COLO668 (cell line): ENCODE measurements at regions not wholly inside any gene's neighbourhood (a gene's known extent, or its start where the extent isn't known, plus 50 kb on each side); places are given as distances from the start of the nearest gene placed in this dataset.
"Not testable (repeated sequence)": the region's sequence is repeated elsewhere in the genome, so short reads cannot be mapped to it uniquely, and the experiment has no call there.

Experiments used
- DNase-seq: peaks from one replicate; lab custom pipeline; 2025; ENCODE audit not compliant: unreplicated experiment; lab: John Stamatoyannopoulos, UW

DNA sequence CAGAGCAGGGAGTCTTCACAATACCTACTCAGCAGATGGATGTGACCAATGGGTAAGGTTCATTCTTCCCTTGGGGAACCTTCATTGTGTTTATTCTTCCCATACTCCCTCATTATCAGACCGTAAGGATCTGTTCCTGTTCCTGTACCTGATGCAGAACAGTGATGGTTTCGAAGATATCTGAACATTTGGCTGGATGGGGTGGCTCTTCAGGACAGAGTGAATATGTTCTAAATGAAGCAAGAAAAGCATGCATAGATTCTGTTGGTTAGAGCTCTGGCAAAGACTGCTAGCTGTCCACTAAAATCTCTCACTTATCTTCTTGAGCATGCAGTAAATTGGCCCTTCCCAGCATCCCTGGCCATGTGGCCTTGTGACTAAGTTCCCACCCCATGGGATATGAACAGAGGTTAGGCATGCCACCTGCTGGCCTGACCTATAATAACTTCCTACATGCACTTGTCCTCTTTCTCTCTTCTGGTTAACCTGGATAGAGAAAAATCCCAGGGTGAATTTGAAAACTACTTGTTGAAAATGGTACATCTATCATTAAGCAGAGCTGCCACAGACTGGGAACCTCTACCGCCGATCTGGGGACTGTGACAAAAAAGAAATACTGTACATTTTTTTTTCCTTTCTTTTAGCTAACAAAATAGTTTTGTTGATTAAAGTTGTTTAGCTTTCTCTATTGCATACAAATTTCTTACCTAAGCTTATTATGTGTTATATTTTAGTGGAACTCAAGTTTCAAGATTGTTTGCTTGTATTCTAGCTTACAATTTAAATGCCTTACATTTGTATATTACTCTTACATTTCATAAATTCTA, 60.0 kb upstream of the BANK1 start:
- DNase-seq: peak; percentile 65

GRCh38 chr4:101727238-101727637, 63.3 kb upstream of the BANK1 start:
- no peak for DNase-seq

GRCh38 chr4:101724093-101724492, 66.4 kb upstream of the BANK1 start:
- DNase-seq: no peak

DNA sequence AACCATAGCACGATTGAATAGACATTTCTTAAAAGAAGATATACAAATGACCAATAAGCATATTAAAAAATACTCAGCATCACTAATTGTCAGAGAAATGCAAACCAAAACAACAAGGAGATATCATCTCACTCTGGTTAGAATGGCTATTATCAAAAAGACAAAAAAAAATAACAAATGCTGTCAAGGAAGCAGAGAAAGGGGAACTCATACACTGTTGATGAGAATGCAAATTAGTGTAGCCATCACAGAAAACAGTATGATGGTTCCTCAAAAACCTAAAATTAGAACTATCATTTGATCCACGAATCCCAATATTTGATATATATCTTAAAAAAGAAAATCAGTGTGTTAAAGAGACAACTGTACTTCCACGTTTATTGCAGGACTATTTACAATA, 71.7 kb upstream of the BANK1 start:
- DNase-seq: no peak

GRCh38 chr4:101711590-101712260, 78.8 kb upstream of the BANK1 start:
- peak; percentile 43 for DNase-seq

- DNase-seq: no peak
Observed at GRCh38 chr4:101710806-101711205, 79.7 kb upstream of the BANK1 start.

DNA sequence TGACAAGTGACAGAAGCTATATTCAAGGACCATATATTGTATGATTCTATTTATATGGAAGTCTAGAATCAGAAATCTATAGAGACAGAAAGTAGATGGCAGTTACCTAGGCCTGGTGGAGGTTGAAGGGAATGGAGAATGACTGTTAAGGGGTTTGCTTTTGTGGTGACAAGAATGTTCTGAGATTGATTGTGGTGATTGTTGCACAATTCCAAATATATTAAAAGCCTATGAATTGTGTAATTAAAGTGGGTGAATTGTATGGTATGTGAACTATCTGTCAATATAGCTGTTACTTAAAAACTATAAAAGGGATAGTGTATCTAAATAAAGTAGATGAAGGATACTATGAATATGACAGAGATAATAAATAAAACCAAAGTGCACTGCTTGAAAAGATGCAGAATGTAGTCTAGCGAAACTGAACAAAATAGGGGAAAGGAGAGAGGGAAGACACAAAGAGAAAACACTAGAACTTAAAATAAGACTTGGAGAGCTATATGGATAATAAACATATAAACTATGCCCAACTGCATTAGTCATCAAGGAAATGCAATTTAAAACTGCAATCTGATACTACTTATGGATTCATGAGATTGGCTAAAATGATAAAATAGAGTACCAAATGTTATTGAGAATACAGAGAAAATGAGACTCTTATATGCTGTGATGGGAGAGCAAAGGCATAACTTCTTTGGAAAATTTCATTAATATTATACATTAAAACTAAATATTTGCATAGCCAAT, 82.1 kb upstream of the BANK1 start:
- no peak for DNase-seq

GRCh38 chr4:101707596-101707995, 82.9 kb upstream of the BANK1 start:
- no peak for DNase-seq

DNA sequence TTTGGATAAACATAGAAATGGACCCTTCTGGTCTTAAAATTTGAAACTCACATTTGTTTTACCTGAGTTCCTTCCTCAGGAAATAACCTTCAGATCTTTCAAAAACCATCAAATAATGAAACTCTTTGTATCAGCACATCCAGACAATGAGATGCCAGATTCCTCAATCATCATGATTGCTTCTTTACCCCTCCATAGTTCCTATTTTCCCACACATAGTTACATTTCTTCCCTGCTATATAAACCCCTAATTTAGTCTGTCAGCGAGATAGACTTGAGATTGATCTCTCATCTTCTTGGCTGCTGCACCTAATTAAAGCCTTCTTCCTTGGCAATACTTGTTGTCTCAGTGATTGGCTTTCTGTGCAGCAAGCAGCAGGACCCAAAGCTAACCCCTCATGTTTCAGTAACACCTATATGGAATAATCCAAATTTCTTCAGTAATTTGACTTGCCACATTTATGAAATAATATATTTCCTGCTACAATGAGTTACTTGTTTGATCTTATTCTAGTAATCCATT, 83.9 kb upstream of the BANK1 start:
- DNase-seq: no peak

GRCh38 chr4:101701551-101701950, 89.0 kb upstream of the BANK1 start:
- no peak for DNase-seq

- DNase-seq: no peak
Observed at GRCh38 chr4:101699441-101700124, 90.9 kb upstream of the BANK1 start.

GRCh38 chr4:101697266-101697665, 93.3 kb upstream of the BANK1 start:
- DNase-seq: no peak

GRCh38 chr4:101696276-101697010, 94.1 kb upstream of the BANK1 start:
- DNase-seq: no peak

DNA sequence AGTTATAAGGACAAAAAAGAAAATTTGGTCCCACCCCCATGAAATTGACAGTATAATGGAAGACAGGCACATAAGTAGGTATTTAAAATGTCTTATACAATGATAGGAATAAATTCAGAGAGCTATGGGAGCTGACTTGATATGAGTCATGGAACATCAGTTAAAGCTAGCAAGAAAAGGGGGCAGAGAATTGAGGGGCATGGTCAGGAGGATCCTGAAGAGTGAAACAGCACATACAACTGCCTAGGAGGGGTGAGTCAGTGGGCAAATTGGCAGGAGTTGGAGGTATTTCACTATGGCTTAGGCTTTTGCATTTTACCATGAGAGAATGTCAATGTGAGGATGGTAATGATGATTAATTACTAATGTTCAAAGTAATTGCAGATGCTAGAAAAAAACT, 95.4 kb upstream of the BANK1 start:
- DNase-seq: no peak

DNA sequence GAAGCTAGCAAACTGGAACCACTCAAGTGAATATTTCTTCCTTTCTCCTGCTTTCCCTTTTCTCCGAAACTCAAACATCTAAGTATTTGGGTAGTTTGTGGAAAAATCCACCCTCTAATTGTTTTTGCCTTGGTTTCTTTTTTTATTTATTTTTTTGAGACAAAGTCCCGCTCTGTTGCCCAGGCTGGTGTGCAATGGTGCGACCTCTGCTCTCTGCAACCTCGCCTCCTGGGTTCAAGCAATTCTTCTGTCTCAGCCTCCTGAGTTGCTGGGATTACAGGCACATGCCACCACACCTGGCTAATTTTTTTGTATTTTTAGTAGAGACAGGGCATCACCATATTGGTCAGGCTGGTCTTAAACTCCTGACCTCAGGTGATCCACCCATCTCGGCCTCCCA, 96.1 kb upstream of the BANK1 start:
- DNase-seq: not testable (repeated sequence)

DNA sequence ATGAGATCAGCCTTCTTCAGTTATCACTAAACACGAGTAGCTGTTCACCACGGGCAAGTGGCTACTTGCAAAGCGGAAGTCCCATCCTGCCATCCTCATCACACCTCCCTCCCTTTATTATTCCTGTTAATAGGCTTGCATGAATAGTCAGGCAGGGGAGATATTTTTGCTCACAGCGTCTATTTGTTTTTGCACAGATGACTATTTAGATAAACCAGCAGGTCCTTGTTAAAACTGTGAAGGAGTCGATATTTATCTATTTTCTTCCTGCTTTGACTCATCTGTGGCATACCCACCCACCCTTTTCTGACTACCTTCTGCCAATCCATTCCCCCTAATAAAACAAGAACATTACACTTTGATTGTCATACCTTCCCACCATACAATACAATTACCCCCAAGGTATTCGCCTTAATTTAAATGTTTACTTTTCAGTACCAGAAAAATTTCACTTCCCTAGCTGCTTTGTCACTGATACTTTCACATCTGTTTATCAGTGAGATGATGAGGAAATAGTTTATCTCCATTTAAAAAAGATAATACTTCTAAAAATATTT, 96.6 kb upstream of the BANK1 start:
- peak; percentile 29 for DNase-seq

DNA sequence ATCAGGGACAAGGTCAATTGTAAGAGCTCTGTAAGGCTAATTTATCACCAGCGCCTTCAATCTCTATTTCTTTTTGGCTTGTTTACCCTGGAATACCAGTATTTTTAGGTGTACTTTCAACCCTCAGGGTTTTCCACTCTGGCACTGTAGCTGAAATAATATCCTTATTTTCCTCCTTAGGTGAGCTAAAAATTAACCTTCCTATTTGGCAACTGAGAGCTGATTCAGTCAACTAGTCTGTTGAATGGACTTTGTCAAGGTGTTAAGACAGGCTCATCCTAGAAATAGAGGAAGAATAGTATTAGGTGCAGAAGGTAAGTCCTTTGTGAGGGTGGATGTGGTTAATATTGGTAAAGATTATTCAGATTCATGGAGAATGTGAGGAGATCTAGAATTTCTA, 101.3 kb upstream of the BANK1 start:
- DNase-seq: no peak

DNA sequence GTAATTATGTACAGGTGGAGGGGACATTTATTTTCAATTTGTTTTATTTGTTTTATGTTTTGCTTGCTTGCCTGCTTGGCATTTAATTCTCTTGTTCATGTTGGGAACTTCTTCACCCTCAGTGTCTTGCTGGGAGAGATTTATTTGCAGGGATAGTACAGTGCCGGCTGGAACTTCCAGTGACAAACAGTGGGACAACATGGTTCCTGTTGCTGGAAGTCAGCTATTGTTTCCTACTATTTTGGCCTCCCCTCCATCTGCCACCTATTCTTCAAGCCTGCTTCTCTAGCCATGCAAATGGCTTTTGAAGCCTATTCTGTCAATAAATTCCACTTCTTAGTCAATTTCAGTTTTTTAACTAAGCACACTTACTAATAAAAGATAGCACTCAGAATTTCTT, 105.4 kb upstream of the BANK1 start:
- DNase-seq: no peak

GRCh38 chr4:101682946-101683345, 107.6 kb upstream of the BANK1 start:
- DNase-seq: no peak

GRCh38 chr4:101678180-101678579, 112.3 kb upstream of the BANK1 start:
- DNase-seq: no peak
